VCaP (cell line): ENCODE measurements at regions not wholly inside any gene's neighbourhood (a gene's known extent, or its start where the extent isn't known, plus 50 kb on each side); places are given as distances from the start of the nearest gene placed in this dataset.
A peak's percentile ranks its signal among the peaks of the same experiment; 100 is the strongest.

ENCODE experiments used
- H3K27ac ChIP-seq: fragments of 450-650 bp; 2 replicates; pipeline ENCODE4 v1.5.1; 2017
- TF ChIP-seq, protein P1 (sequence below): fragments of 450-650 bp; conservative IDR thresholded peaks from 2 replicates; pipeline ENCODE4 v1.5.1; 2017; ENCODE audit warnings: mild to moderate bottlenecking, moderate library complexity

DNA sequence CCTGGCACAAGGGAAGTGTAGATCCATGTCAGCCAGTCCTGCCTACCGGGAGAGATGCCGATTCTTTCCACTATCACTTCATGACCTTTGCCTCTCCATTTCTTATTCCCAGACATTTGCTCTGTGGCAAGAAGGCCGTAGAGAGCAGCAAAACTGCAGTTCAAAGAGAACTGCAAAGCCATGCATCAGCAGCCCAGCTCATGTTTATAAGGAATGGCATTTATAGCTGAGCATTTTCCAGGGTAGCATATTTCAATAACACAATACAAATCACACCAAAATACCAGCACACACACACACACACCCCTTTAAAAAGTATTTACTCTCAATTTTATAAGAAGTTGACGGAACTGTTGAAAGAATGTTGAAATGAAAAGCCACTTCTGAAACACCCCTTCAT lies 126.7 kb upstream of the EGFLAM start:
- TF ChIP-seq, protein P1, sequence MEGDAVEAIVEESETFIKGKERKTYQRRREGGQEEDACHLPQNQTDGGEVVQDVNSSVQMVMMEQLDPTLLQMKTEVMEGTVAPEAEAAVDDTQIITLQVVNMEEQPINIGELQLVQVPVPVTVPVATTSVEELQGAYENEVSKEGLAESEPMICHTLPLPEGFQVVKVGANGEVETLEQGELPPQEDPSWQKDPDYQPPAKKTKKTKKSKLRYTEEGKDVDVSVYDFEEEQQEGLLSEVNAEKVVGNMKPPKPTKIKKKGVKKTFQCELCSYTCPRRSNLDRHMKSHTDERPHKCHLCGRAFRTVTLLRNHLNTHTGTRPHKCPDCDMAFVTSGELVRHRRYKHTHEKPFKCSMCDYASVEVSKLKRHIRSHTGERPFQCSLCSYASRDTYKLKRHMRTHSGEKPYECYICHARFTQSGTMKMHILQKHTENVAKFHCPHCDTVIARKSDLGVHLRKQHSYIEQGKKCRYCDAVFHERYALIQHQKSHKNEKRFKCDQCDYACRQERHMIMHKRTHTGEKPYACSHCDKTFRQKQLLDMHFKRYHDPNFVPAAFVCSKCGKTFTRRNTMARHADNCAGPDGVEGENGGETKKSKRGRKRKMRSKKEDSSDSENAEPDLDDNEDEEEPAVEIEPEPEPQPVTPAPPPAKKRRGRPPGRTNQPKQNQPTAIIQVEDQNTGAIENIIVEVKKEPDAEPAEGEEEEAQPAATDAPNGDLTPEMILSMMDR: no peak
- H3K27ac ChIP-seq: no peak overlapping the region

DNA sequence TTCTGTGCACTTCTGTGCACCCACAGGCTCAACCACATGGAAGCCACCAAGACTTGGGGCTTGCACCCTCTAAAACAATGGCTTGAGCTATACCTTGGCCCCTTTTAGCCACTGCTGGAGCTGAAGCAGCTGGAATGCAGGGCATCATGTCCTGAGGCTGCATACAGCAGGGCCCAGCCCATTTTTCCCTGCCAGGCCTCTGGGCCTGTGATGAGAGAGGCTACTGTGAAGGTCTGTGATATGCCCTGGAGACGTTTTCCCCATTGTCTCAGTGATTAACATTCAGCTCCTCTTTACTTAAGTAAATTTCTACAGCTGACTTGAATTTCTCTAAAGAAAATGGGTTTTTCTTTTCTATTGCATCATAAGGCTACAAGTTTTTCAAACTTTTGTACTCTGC lies 134.0 kb upstream of the EGFLAM start:
- TF ChIP-seq, protein P1: no peak
- H3K27ac ChIP-seq: no peak overlapping the region

DNA sequence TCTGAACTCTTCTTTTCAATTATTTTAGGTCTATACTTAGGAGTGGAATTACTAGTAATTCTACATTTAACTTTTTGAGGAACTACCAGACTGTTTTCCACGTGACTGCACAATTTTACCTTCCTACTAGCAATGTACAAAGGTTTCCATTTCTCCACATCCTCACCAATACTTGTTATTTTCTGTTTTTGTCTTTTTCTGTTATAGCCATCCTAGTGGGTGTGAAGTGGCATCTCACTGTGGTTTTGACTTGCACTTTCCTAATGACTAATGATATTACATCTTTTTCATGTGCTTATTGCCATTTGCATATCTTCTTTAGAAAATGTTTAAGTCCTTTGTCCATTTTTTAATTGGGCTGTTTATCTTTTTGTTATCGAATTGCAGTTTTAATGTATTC lies 136.9 kb upstream of the EGFLAM start:
- no peak overlapping the region for H3K27ac ChIP-seq
- TF ChIP-seq, protein P1: no peak

DNA sequence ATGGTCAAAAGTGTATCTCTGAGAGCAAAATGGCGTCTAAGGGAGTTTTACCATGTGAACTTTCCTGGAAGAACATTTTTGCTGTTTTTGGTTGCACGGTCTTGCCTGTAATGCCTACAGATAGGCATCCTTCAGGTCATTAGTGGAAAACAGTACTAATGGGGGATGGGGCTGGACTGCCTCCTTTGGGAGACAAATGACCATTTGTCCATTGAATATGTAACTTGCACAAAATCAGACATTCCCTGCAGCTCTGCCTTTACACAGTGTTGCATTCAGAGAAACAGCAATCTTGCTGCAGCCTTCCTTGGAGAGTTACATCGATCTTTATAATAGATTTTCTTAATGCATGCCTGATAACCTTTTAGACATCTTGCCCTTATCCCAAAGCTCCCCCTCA lies 138.5 kb upstream of the EGFLAM start:
- H3K27ac ChIP-seq: no peak overlapping the region
- TF ChIP-seq, protein P1: no peak

DNA sequence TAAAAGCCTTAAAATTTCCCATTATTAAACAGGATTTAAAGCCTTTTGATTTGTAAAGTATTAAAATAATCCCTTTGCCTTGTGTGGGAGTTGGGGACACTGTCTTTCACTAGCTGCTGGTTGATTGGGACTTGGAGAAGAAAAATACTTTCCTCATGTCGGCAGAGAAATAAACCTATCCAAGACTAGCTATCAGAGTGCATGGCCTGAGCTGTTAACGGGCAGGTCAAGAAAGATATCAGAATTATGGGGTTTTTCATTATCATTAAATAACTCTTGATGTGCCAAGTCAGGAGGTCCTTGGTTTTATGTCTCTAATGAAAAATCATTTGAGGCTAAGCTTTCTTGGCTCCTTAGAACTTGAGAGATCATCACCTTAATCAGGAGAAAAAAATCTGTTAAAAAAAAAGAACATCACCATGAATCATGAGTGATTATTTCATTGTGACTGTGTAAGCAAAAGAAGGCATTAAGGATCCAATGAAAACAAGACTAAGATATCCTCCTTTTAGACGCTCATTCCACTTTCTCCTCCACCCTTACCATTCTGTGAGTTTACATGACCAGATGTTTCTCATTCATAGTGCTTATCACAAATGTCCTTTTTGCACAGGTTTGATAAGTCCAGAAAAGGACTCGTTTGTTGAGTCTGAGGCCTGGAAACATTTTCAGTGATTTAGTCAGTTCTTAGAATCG lies 140.4 kb upstream of the EGFLAM start:
- TF ChIP-seq, protein P1: no peak
- H3K27ac ChIP-seq: no peak overlapping the region

DNA sequence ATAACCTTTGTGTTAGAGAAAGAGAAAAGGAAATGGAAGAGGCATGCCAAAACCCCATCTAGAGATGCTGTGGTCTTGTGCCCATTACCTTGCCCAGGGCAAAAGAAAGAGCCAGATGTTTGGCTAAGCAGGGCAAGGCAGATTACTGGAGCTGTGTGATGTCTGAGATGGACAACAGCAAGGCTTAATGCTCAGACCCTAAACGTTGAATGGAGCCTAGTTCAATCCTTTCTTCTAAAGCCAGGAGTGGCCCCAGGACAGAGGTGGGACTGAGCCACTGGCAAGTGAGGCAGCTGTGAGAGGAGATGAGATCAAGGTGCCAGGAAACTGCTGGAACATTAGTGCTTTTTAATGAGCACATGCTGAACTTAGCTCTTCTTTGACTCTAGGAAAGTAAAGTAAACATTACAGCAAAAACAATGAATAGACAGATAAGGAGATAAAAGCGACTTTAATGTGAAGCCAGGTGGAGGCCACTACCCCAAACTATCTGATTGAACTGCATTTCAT lies 143.0 kb upstream of the EGFLAM start:
- TF ChIP-seq, protein P1: no peak
- peak overlapping the region; percentile 36 for H3K27ac ChIP-seq

DNA sequence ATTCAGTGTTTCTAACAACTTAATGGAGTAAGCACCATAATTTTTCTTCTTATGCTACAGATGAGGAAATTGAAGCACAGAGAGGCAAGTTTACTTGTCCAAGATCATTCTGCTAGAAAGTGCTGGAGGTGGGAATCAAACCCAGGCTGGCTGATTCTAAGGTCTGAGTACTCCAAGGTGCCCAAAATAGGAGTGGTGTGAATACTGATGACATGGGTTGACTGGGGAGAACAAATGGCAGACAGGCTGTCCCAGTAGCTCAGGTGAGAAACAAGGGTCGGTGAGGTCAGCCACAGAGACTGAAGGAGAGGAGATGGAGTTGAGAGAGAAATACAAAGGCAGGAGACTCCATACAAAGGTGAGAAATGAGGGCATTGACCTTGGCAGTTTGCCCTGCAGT lies 144.5 kb upstream of the EGFLAM start:
- no peak overlapping the region for H3K27ac ChIP-seq
- TF ChIP-seq, protein P1: no peak
